Adrenal gland (tissue), 9 donors: ENCODE measurements at regions not wholly inside any gene's neighbourhood (a gene's known extent, or its start where the extent isn't known, plus 50 kb on each side); places are given as distances from the start of the nearest gene placed in this dataset.

Experiments
- DNase-seq, 7 donors: peaks; one replicate each; pipeline ENCODE4 v3.0.0-alpha.2; 2019 to 2020
- H3K27ac ChIP-seq, 5 donors: fragments of 200-600 bp; sonication (generic) in 4 of 5; 1 replicate in 3 of 5; 2 replicates in 2 of 5; pipeline versions ENCODE4 v1.5.1 to v1.8.0; 2016 to 2020; ENCODE audit warnings: mild to moderate bottlenecking in 1 of 5
- H3K27me3 ChIP-seq: fragments of 200-600 bp; 2 replicates; pipeline ENCODE4 v1.8.0; 2021
- H3K36me3 ChIP-seq, 2 donors: fragments of 200-600 bp; replicated peaks in 1 of 2; 1 replicate in 1 of 2; 2 replicates in 1 of 2; pipeline versions ENCODE4 v1.5.1 to v1.8.0; 2018 to 2022
- H3K4me1 ChIP-seq, 2 donors: fragments of 200-600 bp; replicated peaks in 1 of 2; 1 replicate in 1 of 2; 2 replicates in 1 of 2; pipeline versions ENCODE4 v1.5.1 to v1.8.0; 2018 to 2021
- H3K4me3 ChIP-seq, 4 donors: fragments of 200-600 bp; sonication (generic) in 3 of 4; one replicate each; pipeline ENCODE4 v1.5.1; 2016 to 2018
- H3K9me3 ChIP-seq, 3 donors: fragments of 200-600 bp; sonication (generic) in 1 of 3; replicated peaks in 1 of 3; 1 replicate in 2 of 3; 2 replicates in 1 of 3; pipeline versions ENCODE4 v1.5.1 to v1.8.0; 2016 to 2021
- POLR2A ChIP-seq, 2 donors: fragments of 450-650 bp; IDR thresholded peaks; one replicate each; pipeline ENCODE4 v1.6.1; 2017; ENCODE audit warnings: antibody characterized with exemption in 2 of 2, mild to moderate bottlenecking in 2 of 2, moderate library complexity in 1 of 2
- WGBS, 4 donors: extraction: QIAGEN DNeasy Blood & Tissue Kit in 2 of 4; methylation state at CpG; one replicate each; pipeline versions ENCODE4 v1.1.5 to v1.1.7; 2013 to 2017; 5-methylcytosine and 5-hydroxymethylcytosine counted together
- intact Hi-C, 2 donors: fragments of 100-400 bp; cut with DNase I; formaldehyde crosslinking; loops; one replicate each; pipeline versions ENCODE4 v1.14.1 to v1.15.0; 2022 to 2023
- TF ChIP-seq, protein P1 (sequence below), 6 experiments: fragments of 450-650 bp in 4 of 6; fragments of 200-600 bp in 2 of 6; sonication (generic) in 1 of 6; IDR thresholded peaks; 1 replicate in 5 of 6; 2 replicates in 1 of 6; pipeline versions ENCODE4 v1.5.1 to v1.8.0; 2016 to 2021; ENCODE audit warnings: antibody characterized with exemption in 6 of 6, mild to moderate bottlenecking in 2 of 6, moderate library complexity in 1 of 6
- donor health status: healthy with polysubstance abuse.
- donor health status: Bipolar disorder and iron deficiency.
- donor health status: DM: yes; HTN: yes; CAD: no.
- donor health status: DM: no; HTN: no; CAD: no.
- donor health status: DM: no; HTN: no; CAD: no.

DNA sequence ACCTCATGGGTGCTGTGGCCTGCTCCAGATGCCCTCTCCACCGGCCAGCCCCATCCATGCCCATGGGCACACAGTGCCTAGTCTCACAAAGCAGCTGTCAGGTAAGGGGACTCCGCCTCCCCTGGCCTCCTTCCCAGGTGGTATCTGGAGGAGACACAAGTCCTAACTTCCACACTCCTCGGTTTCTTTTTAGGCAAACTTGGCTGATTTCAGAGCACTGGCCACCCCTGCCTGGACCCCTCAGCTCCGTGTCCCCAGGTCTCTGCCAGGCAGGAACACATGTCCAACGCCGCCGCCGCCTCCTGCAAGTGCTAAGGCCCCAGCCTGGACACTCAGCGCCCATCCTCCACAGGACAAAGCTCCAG is 324.1 kb upstream of the DIO3 start:
- no peak for DNase-seq
- H3K36me3 ChIP-seq = no peaks in the 10 kb centered on the region
- intact Hi-C loops = loop anchor here (10.0 kb wide), 4 partner anchors 172 to 582 kb away; partner anchors contain the start of gene RTL1 (in 1 of the 2)
- no peak overlapping the region for H3K4me3 ChIP-seq
- no peaks in the 10 kb centered on the region for H3K9me3 ChIP-seq
- TF ChIP-seq POLR2A (IDR thresholded peaks at IDR 0.05) = no peak
- TF ChIP-seq, protein P1, sequence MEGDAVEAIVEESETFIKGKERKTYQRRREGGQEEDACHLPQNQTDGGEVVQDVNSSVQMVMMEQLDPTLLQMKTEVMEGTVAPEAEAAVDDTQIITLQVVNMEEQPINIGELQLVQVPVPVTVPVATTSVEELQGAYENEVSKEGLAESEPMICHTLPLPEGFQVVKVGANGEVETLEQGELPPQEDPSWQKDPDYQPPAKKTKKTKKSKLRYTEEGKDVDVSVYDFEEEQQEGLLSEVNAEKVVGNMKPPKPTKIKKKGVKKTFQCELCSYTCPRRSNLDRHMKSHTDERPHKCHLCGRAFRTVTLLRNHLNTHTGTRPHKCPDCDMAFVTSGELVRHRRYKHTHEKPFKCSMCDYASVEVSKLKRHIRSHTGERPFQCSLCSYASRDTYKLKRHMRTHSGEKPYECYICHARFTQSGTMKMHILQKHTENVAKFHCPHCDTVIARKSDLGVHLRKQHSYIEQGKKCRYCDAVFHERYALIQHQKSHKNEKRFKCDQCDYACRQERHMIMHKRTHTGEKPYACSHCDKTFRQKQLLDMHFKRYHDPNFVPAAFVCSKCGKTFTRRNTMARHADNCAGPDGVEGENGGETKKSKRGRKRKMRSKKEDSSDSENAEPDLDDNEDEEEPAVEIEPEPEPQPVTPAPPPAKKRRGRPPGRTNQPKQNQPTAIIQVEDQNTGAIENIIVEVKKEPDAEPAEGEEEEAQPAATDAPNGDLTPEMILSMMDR (IDR thresholded peaks at IDR 0.05) = no peak
- H3K27me3 ChIP-seq = no peaks in the 10 kb centered on the region
- no peaks in the 10 kb centered on the region for H3K4me1 ChIP-seq
- no peak overlapping the region for H3K27ac ChIP-seq
- WGBS, 4 donors = 76 to 90% (median 86%) methylated on average over 8 to 9 of the region's 9 CpGs

DNA sequence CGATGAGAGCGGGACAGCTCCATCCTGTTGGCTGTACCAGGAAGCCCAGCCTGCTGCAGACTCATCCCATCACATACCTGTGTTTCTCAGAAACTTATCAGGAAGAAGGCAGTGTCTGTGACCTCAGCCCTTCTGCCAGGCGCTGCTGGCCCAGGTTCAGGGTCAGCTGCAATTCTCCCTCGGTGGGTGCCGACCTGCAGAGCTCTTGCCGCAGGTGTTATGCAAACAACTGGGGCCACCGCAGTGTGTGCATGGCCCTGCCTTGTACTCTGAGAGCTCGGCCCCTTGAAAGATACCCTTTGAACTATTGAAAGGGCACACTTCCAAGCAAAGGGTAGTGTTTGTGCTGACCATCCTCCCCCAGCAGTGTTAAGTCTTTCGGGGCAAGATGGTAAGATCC is 322.2 kb upstream of the DIO3 start:
- Histone ChIP-seq H3K27me3 (no peaks in the 10 kb centered on the region), H3K4me1 (no peaks in the 10 kb centered on the region), H3K27ac (no peak overlapping the region), H3K9me3 (no peaks in the 10 kb centered on the region), H3K4me3 (no peak overlapping the region), H3K36me3 (no peaks in the 10 kb centered on the region)
- TF ChIP-seq, protein P1 (IDR thresholded peaks at IDR 0.05) = no peak
- no peak for TF ChIP-seq POLR2A (IDR thresholded peaks at IDR 0.05)
- WGBS, 4 donors = 75 to 95% (median 77%) methylated on average over 4 to 9 of the region's 9 CpGs
- intact Hi-C loops = loop anchor here (10.0 kb wide), 4 partner anchors 174 to 584 kb away; partner anchors contain the start of gene RTL1 (in 1 of the 2)
- DNase-seq = no peak

GRCh38 chr14:101241147-101241546 is 320.1 kb upstream of the DIO3 start:
- Histone ChIP-seq H3K27ac (no peak overlapping the region), H3K9me3 (no peaks in the 10 kb centered on the region), H3K36me3 (no peaks in the 10 kb centered on the region), H3K4me1 (no peaks in the 10 kb centered on the region), H3K27me3 (no peaks in the 10 kb centered on the region), H3K4me3 (no peak overlapping the region)
- TF ChIP-seq, protein P1 (IDR thresholded peaks at IDR 0.05) = no peak
- no peak for TF ChIP-seq POLR2A (IDR thresholded peaks at IDR 0.05)
- peak in 1 of 7 donors; percentile 2 for DNase-seq
- intact Hi-C loops = no loop called here
- 74 to 84% (median 83%) methylated on average over 2 of the region's 2 CpGs for WGBS, 4 donors

DNA sequence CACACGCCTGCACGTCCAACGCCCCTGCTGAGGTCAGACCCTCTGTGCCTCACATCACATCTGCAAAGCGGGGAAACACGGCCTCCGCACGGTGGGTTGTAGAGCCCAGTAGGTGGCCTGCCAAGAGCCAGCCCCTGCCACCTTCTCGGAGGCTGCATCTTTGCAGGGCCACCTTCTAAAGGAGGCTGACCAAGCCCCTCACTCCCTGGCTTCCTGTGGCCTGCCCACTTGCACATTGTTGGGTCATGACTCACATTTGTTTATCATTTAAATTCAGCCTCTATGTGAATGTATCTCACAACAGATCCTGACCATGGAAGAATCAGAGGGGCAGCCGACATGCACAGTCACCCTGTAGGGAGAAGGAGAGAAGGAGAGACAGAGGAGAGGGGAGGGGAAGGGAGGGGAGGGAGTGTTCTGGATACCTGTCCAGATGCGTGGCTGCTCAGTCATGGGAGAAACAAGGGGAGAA is 319.5 kb upstream of the DIO3 start:
- H3K4me3 ChIP-seq = no peak overlapping the region
- no peaks in the 10 kb centered on the region for H3K4me1 ChIP-seq
- 69 to 79% (median 78%) methylated on average over 6 to 10 of the region's 10 CpGs for WGBS, 4 donors
- intact Hi-C loops = no loop called here
- no peaks in the 10 kb centered on the region for H3K27me3 ChIP-seq
- no peaks in the 10 kb centered on the region for H3K36me3 ChIP-seq
- no peak overlapping the region for H3K27ac ChIP-seq
- H3K9me3 ChIP-seq = no peaks in the 10 kb centered on the region
- TF ChIP-seq, protein P1 (IDR thresholded peaks at IDR 0.05) = no peak
- TF ChIP-seq POLR2A (IDR thresholded peaks at IDR 0.05) = no peak
- peak in 2 of 7 donors; percentile 4 to 28 for DNase-seq
